ENCODE measurements at regions not wholly inside any gene's neighbourhood (a gene's known extent, or its start where the extent isn't known, plus 50 kb on each side); places are given as distances from the start of the nearest gene placed in this dataset.

GRCh38 chr14:101151927-101152305 lies 248.4 kb upstream of the RTL1 start:
- TF ChIP-seq CTCF (IDR thresholded peaks at IDR 0.05; ENCODE audit: insufficient read depth, low read depth, low read length) (no peak), EZH2 (IDR thresholded peaks at IDR 0.05; ENCODE audit: insufficient read depth, low read length) (no peak)

Data from astrocyte (in vitro differentiated cells and primary cell).